GM12873 (cell line): ENCODE measurements at regions not wholly inside any gene's neighbourhood (a gene's known extent, or its start where the extent isn't known, plus 50 kb on each side); places are given as distances from the start of the nearest gene placed in this dataset.

Source experiments
- TF ChIP-seq, protein P1 (sequence below): IDR thresholded peaks from 2 replicates; pipeline ENCODE4 v1.5.1; 2012; ENCODE audit warnings: low read depth, mild to moderate bottlenecking, moderate library complexity, low read length, control low read depth; ENCODE audit not compliant: insufficient read depth; ENCODE audit errors: missing control alignments

DNA sequence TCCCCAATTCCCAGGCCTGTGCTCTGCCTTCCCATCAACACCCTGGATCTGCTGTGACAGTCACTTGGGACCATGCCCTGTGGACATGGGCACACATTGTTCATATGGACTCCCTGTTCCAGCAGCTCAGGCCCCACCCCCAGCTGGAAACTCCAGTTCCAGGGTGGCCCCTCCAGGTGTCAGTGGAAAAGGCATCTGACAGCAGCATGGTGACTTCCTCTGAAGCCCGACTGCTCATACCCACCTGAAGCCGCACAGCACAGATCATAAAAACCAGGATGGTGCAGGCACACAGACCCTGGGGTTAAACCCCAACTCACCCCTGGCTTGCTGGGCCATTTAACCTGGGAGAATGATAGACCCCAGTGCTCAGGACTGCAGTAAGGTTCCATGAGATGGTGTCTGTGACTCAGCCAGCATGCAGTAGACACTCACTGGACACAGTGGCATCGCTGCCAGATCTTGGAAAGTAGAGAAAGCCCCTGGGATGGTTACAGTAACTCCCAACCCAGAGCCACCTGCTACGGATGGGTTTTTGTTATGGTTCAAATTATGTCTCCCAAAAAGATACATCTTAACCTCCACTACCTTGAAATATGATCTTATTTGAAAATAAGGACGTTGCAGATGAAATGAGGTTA lies 72.6 kb upstream of the NANOS1 start:
- TF ChIP-seq, protein P1, sequence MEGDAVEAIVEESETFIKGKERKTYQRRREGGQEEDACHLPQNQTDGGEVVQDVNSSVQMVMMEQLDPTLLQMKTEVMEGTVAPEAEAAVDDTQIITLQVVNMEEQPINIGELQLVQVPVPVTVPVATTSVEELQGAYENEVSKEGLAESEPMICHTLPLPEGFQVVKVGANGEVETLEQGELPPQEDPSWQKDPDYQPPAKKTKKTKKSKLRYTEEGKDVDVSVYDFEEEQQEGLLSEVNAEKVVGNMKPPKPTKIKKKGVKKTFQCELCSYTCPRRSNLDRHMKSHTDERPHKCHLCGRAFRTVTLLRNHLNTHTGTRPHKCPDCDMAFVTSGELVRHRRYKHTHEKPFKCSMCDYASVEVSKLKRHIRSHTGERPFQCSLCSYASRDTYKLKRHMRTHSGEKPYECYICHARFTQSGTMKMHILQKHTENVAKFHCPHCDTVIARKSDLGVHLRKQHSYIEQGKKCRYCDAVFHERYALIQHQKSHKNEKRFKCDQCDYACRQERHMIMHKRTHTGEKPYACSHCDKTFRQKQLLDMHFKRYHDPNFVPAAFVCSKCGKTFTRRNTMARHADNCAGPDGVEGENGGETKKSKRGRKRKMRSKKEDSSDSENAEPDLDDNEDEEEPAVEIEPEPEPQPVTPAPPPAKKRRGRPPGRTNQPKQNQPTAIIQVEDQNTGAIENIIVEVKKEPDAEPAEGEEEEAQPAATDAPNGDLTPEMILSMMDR = no peak

DNA sequence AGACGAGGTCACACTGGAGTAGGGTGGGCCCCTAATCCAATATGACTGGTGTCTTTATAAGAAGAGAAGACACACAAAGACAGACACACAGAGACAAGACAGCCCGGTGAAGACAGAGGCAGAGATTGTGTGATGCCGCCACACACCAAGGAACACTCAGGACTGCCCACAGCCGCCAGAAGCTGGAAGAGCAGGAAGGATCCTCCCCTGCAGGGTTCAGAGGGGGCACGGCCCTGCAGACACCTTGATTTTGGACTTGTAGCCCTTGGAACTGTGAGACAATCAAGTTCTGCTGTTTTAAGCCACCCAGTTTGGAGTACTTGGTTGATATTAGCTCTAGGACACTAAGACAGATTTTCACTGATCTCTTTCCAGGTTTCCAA lies 72.1 kb upstream of the NANOS1 start:
- TF ChIP-seq, protein P1 = no peak

DNA sequence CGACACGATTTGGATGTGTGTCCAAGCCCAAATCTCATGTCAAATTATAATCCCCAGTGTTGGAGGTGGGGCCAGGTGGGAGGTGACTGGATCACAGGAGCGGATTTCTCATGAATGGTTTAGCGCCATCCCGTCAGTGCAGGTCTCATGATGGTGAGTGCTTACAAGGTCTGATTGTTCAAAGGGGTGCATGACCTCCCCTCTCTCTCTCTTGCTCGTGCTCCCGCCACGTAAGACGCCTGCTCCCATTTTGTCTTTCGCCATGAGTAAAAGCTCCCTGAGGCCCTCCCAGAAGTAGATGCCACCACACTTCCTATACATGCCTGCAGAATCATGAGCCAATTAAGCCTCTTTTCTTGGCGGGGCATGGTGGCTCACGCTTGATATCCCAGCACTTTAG lies 71.5 kb upstream of the NANOS1 start:
- TF ChIP-seq, protein P1 = no peak

DNA sequence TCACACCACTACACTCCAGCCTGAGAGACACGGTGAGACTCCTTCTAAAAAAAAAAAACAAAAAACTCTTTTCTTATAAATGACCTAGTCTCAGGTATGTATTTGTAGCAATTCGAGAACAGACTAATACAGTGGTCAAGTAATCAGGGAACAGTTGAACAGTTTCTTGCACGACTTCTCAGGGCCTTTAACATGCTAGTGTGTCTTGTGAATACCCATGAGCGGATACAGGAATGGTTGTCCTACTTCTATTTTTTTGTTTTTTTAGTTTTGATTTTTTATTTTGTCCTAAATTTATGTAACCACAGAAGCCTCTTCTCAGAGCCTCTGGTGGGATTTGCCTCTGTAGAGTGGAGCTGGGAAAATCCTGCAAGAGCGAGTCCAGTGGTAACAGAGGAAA lies 71.0 kb upstream of the NANOS1 start:
- TF ChIP-seq, protein P1 = no peak

DNA sequence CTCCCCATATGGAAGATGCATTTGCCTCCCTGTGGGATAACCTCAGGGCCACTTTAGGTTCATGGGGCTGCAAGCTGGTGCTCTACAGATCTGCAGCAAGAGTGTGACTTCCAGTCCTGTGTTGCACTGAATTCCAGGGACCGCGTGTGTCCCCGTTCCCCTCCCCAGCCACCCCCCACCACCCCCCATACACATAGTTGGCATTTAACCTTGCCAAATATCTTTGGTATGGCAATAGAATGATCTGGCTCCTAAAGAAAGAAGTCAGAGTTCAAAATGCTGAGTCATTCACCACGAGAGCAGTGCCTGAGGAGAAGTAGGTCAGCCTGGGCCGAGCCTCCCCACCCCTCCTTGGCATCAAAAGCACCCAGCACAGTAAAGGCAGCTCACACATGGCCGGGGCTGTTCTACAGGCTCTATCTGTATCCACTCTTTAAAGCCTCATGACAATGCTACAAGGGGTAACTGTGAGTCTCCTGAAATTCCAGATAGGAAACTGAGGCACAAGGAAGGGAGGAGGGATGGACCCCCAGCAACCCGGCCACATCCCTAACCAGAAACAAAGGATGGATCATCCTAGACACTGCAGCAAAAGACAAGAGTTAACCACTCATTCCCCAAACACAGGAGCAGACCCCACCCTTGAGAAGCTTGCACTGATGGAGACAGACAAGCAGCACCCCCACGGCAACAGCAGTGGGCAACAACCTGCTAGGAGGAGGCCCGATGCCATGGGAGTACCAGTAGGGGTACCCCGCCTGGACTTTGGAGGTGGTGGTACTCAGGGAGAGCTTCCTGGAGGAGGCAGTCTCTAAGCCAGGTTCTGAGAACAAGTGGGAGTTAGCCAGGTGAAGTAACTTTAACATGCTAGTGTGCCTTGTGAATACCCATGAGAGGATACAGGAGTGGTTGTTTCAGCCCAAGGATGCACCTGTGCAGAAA lies 70.3 kb upstream of the NANOS1 start:
- TF ChIP-seq, protein P1 = no peak

DNA sequence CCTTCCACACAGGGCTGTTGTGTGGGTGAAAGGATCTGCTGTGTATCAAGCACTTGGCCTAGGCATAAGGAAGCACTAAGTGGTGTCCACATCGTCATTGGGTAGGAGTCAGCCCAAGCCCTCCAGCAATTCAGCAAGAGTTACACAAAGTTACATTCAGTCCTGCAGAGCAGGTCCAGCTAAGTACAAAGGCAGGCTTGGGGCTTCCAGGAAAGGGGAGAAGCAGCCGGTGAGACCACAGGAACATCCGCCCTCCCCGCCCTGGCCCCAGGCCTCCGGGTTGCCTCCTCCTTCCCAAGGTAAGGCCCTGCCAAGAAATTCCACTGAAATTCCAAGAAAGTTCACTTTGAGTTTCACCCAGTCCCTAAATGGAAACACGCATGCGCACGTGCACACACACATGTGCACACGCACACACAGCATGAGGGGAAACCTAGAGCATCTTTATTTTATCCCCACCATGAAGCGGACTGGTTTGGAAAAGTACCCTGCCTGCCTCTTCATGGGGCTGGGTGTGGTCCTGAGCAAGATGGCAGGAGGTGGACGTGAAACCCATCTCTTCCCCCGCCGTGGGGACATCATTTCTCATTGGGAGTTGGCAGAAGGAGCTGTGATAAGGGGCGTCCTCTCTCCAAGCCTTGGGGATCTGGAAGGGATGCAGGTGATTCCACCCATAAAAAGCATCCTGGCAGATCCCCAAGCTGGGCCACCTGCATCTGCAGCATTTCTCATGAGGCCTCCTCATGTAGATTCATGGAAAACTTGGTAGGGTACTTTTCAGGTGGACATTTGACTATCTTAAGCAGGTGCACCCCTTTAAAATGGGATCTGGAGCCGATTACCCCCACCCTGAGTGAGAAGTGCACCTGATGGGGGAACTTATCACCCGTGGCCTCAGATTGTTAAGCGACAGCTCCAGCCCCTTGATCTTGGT lies 69.1 kb upstream of the NANOS1 start:
- TF ChIP-seq, protein P1 = no peak
